SK-N-SH (cell line): ENCODE measurements at regions not wholly inside any gene's neighbourhood (a gene's known extent, or its start where the extent isn't known, plus 50 kb on each side); places are given as distances from the start of the nearest gene placed in this dataset.

Experiments used
- CTCF ChIP-seq: fragments of 200-600 bp; sonication (generic); IDR thresholded peaks from 2 replicates; pipeline ENCODE4 v1.6.1; 2017; ENCODE audit warnings: antibody characterized with exemption, mild to moderate bottlenecking, moderate library complexity
- ELF1 ChIP-seq: IDR thresholded peaks from 2 replicates; pipeline ENCODE4 v1.4.0; 2012
- EZH2phosphoT487 ChIP-seq: fragments of 200-600 bp; sonication (generic); IDR thresholded peaks from 2 replicates; pipeline ENCODE4 v1.6.1; 2017; ENCODE audit warnings: low read depth, mixed run types, mild to moderate bottlenecking, antibody characterized with exemption, moderate library complexity, borderline replicate concordance
- FOSL2 ChIP-seq: IDR thresholded peaks from 2 replicates; pipeline ENCODE4 v1.4.0; 2012; ENCODE audit warnings: low read depth, mild to moderate bottlenecking, moderate library complexity, borderline replicate concordance
- FOXM1 ChIP-seq: IDR thresholded peaks from 2 replicates; pipeline ENCODE4 v1.4.0; 2012; ENCODE audit warnings: low read depth, mild to moderate bottlenecking
- MAX ChIP-seq: IDR thresholded peaks from 2 replicates; pipeline ENCODE4 v1.4.0; 2012; ENCODE audit warnings: low read depth
- POLR2AphosphoS5 ChIP-seq: IDR thresholded peaks from 2 replicates; pipeline ENCODE4 v1.6.1; 2012; ENCODE audit warnings: low read depth, low read length
- RAD21 ChIP-seq: IDR thresholded peaks from 2 replicates; pipeline ENCODE4 v1.6.1; 2012; ENCODE audit warnings: mild to moderate bottlenecking, low read length
- REST ChIP-seq: IDR thresholded peaks from 2 replicates; pipeline ENCODE4 v1.6.1; 2012; ENCODE audit warnings: mild to moderate bottlenecking, low read depth, low read length, moderate library complexity
- RXRA ChIP-seq: IDR thresholded peaks from 2 replicates; pipeline ENCODE4 v1.4.0; 2012; ENCODE audit warnings: low read depth, mild to moderate bottlenecking, borderline replicate concordance
- SMC3 ChIP-seq: IDR thresholded peaks from 2 replicates; pipeline ENCODE4 v1.6.1; 2012; ENCODE audit warnings: low read depth, low read length, improper control_type of control experiment
- TF ChIP-seq, protein P1 (sequence below): IDR thresholded peaks from 2 replicates; pipeline ENCODE4 v1.4.0; 2012; ENCODE audit warnings: low read depth, borderline replicate concordance

GRCh38 chr16:65896448-65897153 is 469.9 kb upstream of the CDH5 start:
- no peak for TF ChIP-seq RAD21
- TF ChIP-seq REST: no peak
- no peak for TF ChIP-seq SMC3
- TF ChIP-seq CTCF: no peak
- TF ChIP-seq EZH2phosphoT487: no peak
- TF ChIP-seq RXRA: no peak
- TF ChIP-seq ELF1: no peak
- TF ChIP-seq POLR2AphosphoS5: no peak
- TF ChIP-seq, protein P1, sequence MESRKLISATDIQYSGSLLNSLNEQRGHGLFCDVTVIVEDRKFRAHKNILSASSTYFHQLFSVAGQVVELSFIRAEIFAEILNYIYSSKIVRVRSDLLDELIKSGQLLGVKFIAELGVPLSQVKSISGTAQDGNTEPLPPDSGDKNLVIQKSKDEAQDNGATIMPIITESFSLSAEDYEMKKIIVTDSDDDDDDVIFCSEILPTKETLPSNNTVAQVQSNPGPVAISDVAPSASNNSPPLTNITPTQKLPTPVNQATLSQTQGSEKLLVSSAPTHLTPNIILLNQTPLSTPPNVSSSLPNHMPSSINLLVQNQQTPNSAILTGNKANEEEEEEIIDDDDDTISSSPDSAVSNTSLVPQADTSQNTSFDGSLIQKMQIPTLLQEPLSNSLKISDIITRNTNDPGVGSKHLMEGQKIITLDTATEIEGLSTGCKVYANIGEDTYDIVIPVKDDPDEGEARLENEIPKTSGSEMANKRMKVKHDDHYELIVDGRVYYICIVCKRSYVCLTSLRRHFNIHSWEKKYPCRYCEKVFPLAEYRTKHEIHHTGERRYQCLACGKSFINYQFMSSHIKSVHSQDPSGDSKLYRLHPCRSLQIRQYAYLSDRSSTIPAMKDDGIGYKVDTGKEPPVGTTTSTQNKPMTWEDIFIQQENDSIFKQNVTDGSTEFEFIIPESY: no peak
- no peak for TF ChIP-seq MAX
- no peak for TF ChIP-seq FOXM1
- no peak for TF ChIP-seq FOSL2
